Hepatocyte (in vitro differentiated cells): ENCODE measurements at regions not wholly inside any gene's neighbourhood (a gene's known extent, or its start where the extent isn't known, plus 50 kb on each side); places are given as distances from the start of the nearest gene placed in this dataset.
"Not testable (repeated sequence)": the region's sequence is repeated elsewhere in the genome, so short reads cannot be mapped to it uniquely, and the experiment has no call there.

Source experiments
- DNase-seq: peaks from one replicate; pipeline ENCODE4 v3.0.0-alpha.2; 2016; ENCODE audit warnings: low spot score
- H2AFZ ChIP-seq: fragments of 200-600 bp; sonication (generic); 2 replicates; pipeline ENCODE4 v1.6.0; 2016; ENCODE audit warnings: antibody characterized with exemption, mild to moderate bottlenecking
- H3K27ac ChIP-seq: fragments of 200-600 bp; sonication (generic); 2 replicates; pipeline ENCODE4 v1.5.1; 2016; ENCODE audit warnings: mild to moderate bottlenecking
- H3K27me3 ChIP-seq: fragments of 200-600 bp; sonication (generic); 2 replicates; pipeline ENCODE4 v1.6.1; 2016
- H3K36me3 ChIP-seq: fragments of 200-600 bp; sonication (generic); replicated peaks from 2 replicates; pipeline ENCODE4 v1.5.1; 2016; ENCODE audit warnings: low read depth; ENCODE audit not compliant: insufficient read depth
- H3K4me1 ChIP-seq: fragments of 200-600 bp; sonication (generic); 2 replicates; pipeline ENCODE4 v1.5.1; 2016; ENCODE audit warnings: mild to moderate bottlenecking, moderate library complexity; ENCODE audit not compliant: insufficient read depth
- H3K4me2 ChIP-seq: fragments of 200-600 bp; sonication (generic); 2 replicates; pipeline ENCODE4 v1.6.0; 2016
- H3K4me3 ChIP-seq: fragments of 200-600 bp; sonication (generic); 2 replicates; pipeline ENCODE4 v1.5.1; 2016; ENCODE audit warnings: mild to moderate bottlenecking
- H3K79me2 ChIP-seq: fragments of 200-600 bp; sonication (generic); 2 replicates; pipeline ENCODE4 v1.6.0; 2017; ENCODE audit warnings: mild to moderate bottlenecking
- H3K9me2 ChIP-seq: fragments of 200-600 bp; sonication (generic); replicated peaks from 2 replicates; pipeline ENCODE4 v1.6.0; 2017; ENCODE audit warnings: mild to moderate bottlenecking; ENCODE audit not compliant: insufficient read depth
- H3K9me3 ChIP-seq: fragments of 200-600 bp; sonication (generic); 2 replicates; pipeline ENCODE4 v1.5.1; 2016; ENCODE audit warnings: low read depth, mild to moderate bottlenecking
- H4K20me1 ChIP-seq: fragments of 200-600 bp; sonication (generic); 2 replicates; pipeline ENCODE4 v1.6.0; 2016; ENCODE audit warnings: mild to moderate bottlenecking; ENCODE audit not compliant: insufficient read depth, poor library complexity, severe bottlenecking
- EZH2 ChIP-seq: fragments of 200-600 bp; sonication (generic); IDR thresholded peaks from 2 replicates; pipeline ENCODE4 v1.6.1; 2016; ENCODE audit warnings: antibody characterized with exemption, mild to moderate bottlenecking, borderline replicate concordance
- EZH2phosphoT487 ChIP-seq: fragments of 200-600 bp; sonication (generic); IDR thresholded peaks from one replicate; pipeline ENCODE4 v1.6.1; 2018; ENCODE audit warnings: antibody characterized with exemption, mild to moderate bottlenecking, low read depth, moderate library complexity; ENCODE audit not compliant: unreplicated experiment, severe bottlenecking
- WGBS: methylation state at CpG from one replicate; pipeline ENCODE4 v1.1.6; 2016; ENCODE audit warnings: low lambda C conversion rate; ENCODE audit errors: missing lambda C conversion rate; 5-methylcytosine and 5-hydroxymethylcytosine counted together
- TF ChIP-seq, protein P1 (sequence below): fragments of 200-600 bp; sonication (generic); IDR thresholded peaks from 2 replicates; pipeline ENCODE4 v1.5.1; 2016; ENCODE audit warnings: antibody characterized with exemption, mild to moderate bottlenecking; ENCODE audit not compliant: poor library complexity

GRCh38 chrX:8042304-8042703, 115.1 kb upstream of the PNPLA4 start:
- H4K20me1 ChIP-seq = no peaks in the 10 kb centered on the region
- no peaks in the 10 kb centered on the region for H3K36me3 ChIP-seq
- no peak overlapping the region for H3K4me2 ChIP-seq
- TF ChIP-seq, protein P1, sequence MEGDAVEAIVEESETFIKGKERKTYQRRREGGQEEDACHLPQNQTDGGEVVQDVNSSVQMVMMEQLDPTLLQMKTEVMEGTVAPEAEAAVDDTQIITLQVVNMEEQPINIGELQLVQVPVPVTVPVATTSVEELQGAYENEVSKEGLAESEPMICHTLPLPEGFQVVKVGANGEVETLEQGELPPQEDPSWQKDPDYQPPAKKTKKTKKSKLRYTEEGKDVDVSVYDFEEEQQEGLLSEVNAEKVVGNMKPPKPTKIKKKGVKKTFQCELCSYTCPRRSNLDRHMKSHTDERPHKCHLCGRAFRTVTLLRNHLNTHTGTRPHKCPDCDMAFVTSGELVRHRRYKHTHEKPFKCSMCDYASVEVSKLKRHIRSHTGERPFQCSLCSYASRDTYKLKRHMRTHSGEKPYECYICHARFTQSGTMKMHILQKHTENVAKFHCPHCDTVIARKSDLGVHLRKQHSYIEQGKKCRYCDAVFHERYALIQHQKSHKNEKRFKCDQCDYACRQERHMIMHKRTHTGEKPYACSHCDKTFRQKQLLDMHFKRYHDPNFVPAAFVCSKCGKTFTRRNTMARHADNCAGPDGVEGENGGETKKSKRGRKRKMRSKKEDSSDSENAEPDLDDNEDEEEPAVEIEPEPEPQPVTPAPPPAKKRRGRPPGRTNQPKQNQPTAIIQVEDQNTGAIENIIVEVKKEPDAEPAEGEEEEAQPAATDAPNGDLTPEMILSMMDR = no peak
- TF ChIP-seq EZH2 (no peak), EZH2phosphoT487 (no peak)
- H3K27ac ChIP-seq = no peak overlapping the region
- H3K79me2 ChIP-seq = no peaks in the 10 kb centered on the region
- no peaks in the 10 kb centered on the region for H3K9me2 ChIP-seq
- DNase-seq = no peak
- 85% methylated on average over 1 of the region's 1 CpG for WGBS
- H3K27me3 ChIP-seq = no peaks in the 10 kb centered on the region
- no peaks in the 10 kb centered on the region for H3K4me1 ChIP-seq
- no peak overlapping the region for H2AFZ ChIP-seq
- H3K4me3 ChIP-seq = no peak overlapping the region
- no peaks in the 10 kb centered on the region for H3K9me3 ChIP-seq

GRCh38 chrX:8039711-8040110, 112.5 kb upstream of the PNPLA4 start:
- H3K4me2 ChIP-seq, H3K79me2 ChIP-seq, H3K4me3 ChIP-seq, H3K27me3 ChIP-seq, H3K27ac ChIP-seq, H3K36me3 ChIP-seq, DNase-seq, H4K20me1 ChIP-seq, H3K9me2 ChIP-seq, H3K9me3 ChIP-seq, H3K4me1 ChIP-seq, H2AFZ ChIP-seq: not testable (repeated sequence)
- 82% methylated on average over 7 of the region's 7 CpGs for WGBS

DNA sequence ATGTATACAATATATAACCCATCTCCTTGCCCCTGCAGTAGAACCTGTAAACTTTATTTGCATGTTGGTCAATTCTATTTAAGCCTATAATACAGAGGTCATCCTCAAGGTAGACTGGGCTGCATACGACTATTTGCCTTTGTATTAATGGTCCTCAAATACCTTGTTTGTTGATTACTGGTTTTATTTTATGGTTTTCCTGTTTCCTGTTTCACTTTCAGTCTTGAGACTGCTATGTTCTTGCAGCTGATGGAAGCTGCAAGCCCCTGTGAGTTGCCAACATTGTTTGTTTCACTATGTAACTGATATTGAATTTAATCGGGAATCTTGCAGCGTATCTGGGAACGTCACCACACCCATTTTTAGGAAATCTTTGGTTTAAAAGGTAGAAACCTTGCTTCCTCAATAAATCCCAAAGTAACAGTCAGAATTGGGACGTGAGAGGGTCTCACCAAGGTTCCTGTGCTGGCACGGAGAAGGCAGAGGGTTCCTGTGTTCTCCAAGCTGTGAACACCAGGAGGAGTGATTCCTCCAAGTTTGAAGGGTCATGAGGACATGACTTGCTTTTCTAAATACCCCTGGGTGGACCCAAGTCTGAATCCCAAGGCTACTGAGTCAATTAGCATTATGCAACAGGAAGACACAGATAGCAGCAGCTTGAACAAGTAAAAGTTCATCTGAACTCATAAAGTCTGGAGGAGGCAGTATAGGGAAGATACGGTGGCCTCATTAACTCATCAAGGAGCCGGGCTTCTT, 110.6 kb upstream of the PNPLA4 start:
- H3K27ac ChIP-seq = no peak overlapping the region
- H3K4me3 ChIP-seq = no peak overlapping the region
- H4K20me1 ChIP-seq = no peaks in the 10 kb centered on the region
- no peaks in the 10 kb centered on the region for H3K4me1 ChIP-seq
- no peaks in the 10 kb centered on the region for H3K79me2 ChIP-seq
- no peak overlapping the region for H2AFZ ChIP-seq
- TF ChIP-seq, protein P1 = no peak
- TF ChIP-seq EZH2phosphoT487 (no peak), EZH2 (no peak)
- H3K27me3 ChIP-seq = no peaks in the 10 kb centered on the region
- H3K9me2 ChIP-seq = no peaks in the 10 kb centered on the region
- H3K9me3 ChIP-seq = no peaks in the 10 kb centered on the region
- DNase-seq = no peak
- WGBS = 77% methylated on average over 8 of the region's 8 CpGs
- H3K4me2 ChIP-seq = no peak overlapping the region
- no peaks in the 10 kb centered on the region for H3K36me3 ChIP-seq

GRCh38 chrX:8036914-8037313, 109.7 kb upstream of the PNPLA4 start:
- Histone ChIP-seq H3K9me2 (no peaks in the 10 kb centered on the region), H3K4me3 (no peak overlapping the region), H3K4me2 (no peak overlapping the region), H2AFZ (no peak overlapping the region), H3K79me2 (no peaks in the 10 kb centered on the region), H3K27me3 (no peaks in the 10 kb centered on the region), H3K4me1 (no peaks in the 10 kb centered on the region), H3K36me3 (no peaks in the 10 kb centered on the region), H3K9me3 (no peaks in the 10 kb centered on the region), H3K27ac (no peak overlapping the region), H4K20me1 (no peaks in the 10 kb centered on the region)
- WGBS = 42% methylated on average over 4 of the region's 4 CpGs
- DNase-seq = no peak
- TF ChIP-seq, protein P1 = no peak
- TF ChIP-seq EZH2phosphoT487 (no peak), EZH2 (no peak)
